Naive B cell (primary cell): ENCODE measurements at regions not wholly inside any gene's neighbourhood (a gene's known extent, or its start where the extent isn't known, plus 50 kb on each side); places are given as distances from the start of the nearest gene placed in this dataset.
"Not testable (repeated sequence)": the region's sequence is repeated elsewhere in the genome, so short reads cannot be mapped to it uniquely, and the experiment has no call there.

Experiments used
- ATAC-seq, 2 donors: fragments of 150-1000 bp; cut with Tn5 transposase; 2 replicates each; pipeline ENCODE4 v1.10.0; 2021; ENCODE audit warnings: low read depth in 2 of 2, mild to moderate bottlenecking in 2 of 2, moderate library complexity in 2 of 2
- DNase-seq: peaks from one replicate; pipeline ENCODE4 v3.0.0; 2022
- H3K27ac Mint-ChIP-seq, 6 donors: one replicate each; pipeline ENCODE4 v1.8.0; 2020 to 2022; ENCODE audit warnings: mild to moderate bottlenecking in 6 of 6, mixed read lengths in 6 of 6, moderate library complexity in 5 of 6, inconsistent platforms in 2 of 6
- H3K27me3 Mint-ChIP-seq, 3 donors: one replicate each; pipeline ENCODE4 v1.8.0; 2021 to 2022; ENCODE audit warnings: mixed read lengths in 3 of 3, mild to moderate bottlenecking in 1 of 3
- H3K36me3 Mint-ChIP-seq, 2 donors: one replicate each; pipeline ENCODE4 v1.8.0; 2020 to 2022; ENCODE audit warnings: mixed read lengths in 2 of 2, inconsistent platforms in 1 of 2, mild to moderate bottlenecking in 1 of 2
- H3K4me1 Mint-ChIP-seq, 3 donors: one replicate each; pipeline ENCODE4 v1.8.0; 2020 to 2022; ENCODE audit warnings: mixed read lengths in 3 of 3, inconsistent platforms in 1 of 3, mild to moderate bottlenecking in 1 of 3, moderate library complexity in 1 of 3
- H3K4me3 Mint-ChIP-seq, 8 donors: one replicate each; pipeline ENCODE4 v1.8.0; 2020 to 2022; ENCODE audit warnings: mild to moderate bottlenecking in 8 of 8, mixed read lengths in 8 of 8, moderate library complexity in 8 of 8, inconsistent platforms in 2 of 8
- H3K9me3 Mint-ChIP-seq, 7 donors: one replicate each; pipeline ENCODE4 v1.8.0; 2020 to 2022; ENCODE audit warnings: mixed read lengths in 7 of 7, mild to moderate bottlenecking in 5 of 7, inconsistent platforms in 2 of 7, moderate library complexity in 1 of 7

GRCh38 chr22:34841911-34842310 is 224.0 kb upstream of the ISX start:
- Mint-ChIP-seq H3K4me1 (no peaks in the 10 kb centered on the region), H3K27me3 (peaks cover 0 to 24% (median 4%) of the 10 kb centered on the region in 3 donors), H3K36me3 (no peaks in the 10 kb centered on the region), H3K27ac (no peak overlapping the region), H3K9me3 (peaks cover 0 to 5% (median 4%) of the 10 kb centered on the region in 7 donors), H3K4me3 (no peak overlapping the region)
- ATAC-seq: no peak
- no peak for DNase-seq

GRCh38 chr22:34842630-34843029 is 223.3 kb upstream of the ISX start:
- peaks cover 0 to 5% (median 4%) of the 10 kb centered on the region in 7 donors for H3K9me3 Mint-ChIP-seq
- no peak for DNase-seq
- H3K4me1 Mint-ChIP-seq: no peaks in the 10 kb centered on the region
- no peak overlapping the region for H3K4me3 Mint-ChIP-seq
- no peak overlapping the region for H3K27ac Mint-ChIP-seq
- peaks cover 0 to 17% (median 4%) of the 10 kb centered on the region in 3 donors for H3K27me3 Mint-ChIP-seq
- H3K36me3 Mint-ChIP-seq: no peaks in the 10 kb centered on the region
- ATAC-seq: no peak

GRCh38 chr22:34843743-34844142 is 222.2 kb upstream of the ISX start:
- peaks cover 0 to 13% (median 4%) of the 10 kb centered on the region in 3 donors for H3K27me3 Mint-ChIP-seq
- H3K27ac Mint-ChIP-seq, H3K36me3 Mint-ChIP-seq, DNase-seq, H3K4me1 Mint-ChIP-seq, ATAC-seq, H3K9me3 Mint-ChIP-seq, H3K4me3 Mint-ChIP-seq: not testable (repeated sequence)

GRCh38 chr22:34845391-34845790 is 220.6 kb upstream of the ISX start:
- H3K36me3 Mint-ChIP-seq: no peaks in the 10 kb centered on the region
- ATAC-seq: no peak
- no peaks in the 10 kb centered on the region for H3K4me1 Mint-ChIP-seq
- no peak overlapping the region for H3K4me3 Mint-ChIP-seq
- no peak for DNase-seq
- H3K27me3 Mint-ChIP-seq: peaks cover 0 to 4% (median 0%) of the 10 kb centered on the region in 3 donors
- peaks cover 0 to 5% (median 4%) of the 10 kb centered on the region in 7 donors for H3K9me3 Mint-ChIP-seq
- H3K27ac Mint-ChIP-seq: no peak overlapping the region

- no peak for ATAC-seq
- Mint-ChIP-seq H3K27ac (no peak overlapping the region), H3K36me3 (no peaks in the 10 kb centered on the region), H3K4me3 (no peak overlapping the region), H3K4me1 (no peaks in the 10 kb centered on the region), H3K27me3 (peaks cover 0 to 4% (median 4%) of the 10 kb centered on the region in 3 donors), H3K9me3 (peaks cover 0 to 5% (median 4%) of the 10 kb centered on the region in 7 donors)
- no peak for DNase-seq
These were observed 218.9 kb upstream of the ISX start for GRCh38 chr22:34847072-34847471.

GRCh38 chr22:34849965-34850364 is 216.0 kb upstream of the ISX start:
- H3K36me3 Mint-ChIP-seq: no peaks in the 10 kb centered on the region
- peaks cover 0 to 9% (median 4%) of the 10 kb centered on the region in 3 donors for H3K27me3 Mint-ChIP-seq
- H3K4me1 Mint-ChIP-seq: no peaks in the 10 kb centered on the region
- H3K9me3 Mint-ChIP-seq: peaks cover 0 to under 1% (median 0%) of the 10 kb centered on the region in 7 donors
- DNase-seq (no peak), ATAC-seq (no peak)
- no peak overlapping the region for H3K27ac Mint-ChIP-seq
- H3K4me3 Mint-ChIP-seq: no peak overlapping the region

GRCh38 chr22:34851918-34852662 is 213.9 kb upstream of the ISX start:
- DNase-seq (no peak), ATAC-seq (no peak)
- H3K27me3 Mint-ChIP-seq: peaks cover 0 to 9% (median 2%) of the 10 kb centered on the region in 3 donors
- H3K27ac Mint-ChIP-seq: no peak overlapping the region
- H3K9me3 Mint-ChIP-seq: no peaks in the 10 kb centered on the region
- no peak overlapping the region for H3K4me3 Mint-ChIP-seq
- no peaks in the 10 kb centered on the region for H3K4me1 Mint-ChIP-seq
- no peaks in the 10 kb centered on the region for H3K36me3 Mint-ChIP-seq

GRCh38 chr22:34855471-34855870 is 210.5 kb upstream of the ISX start:
- no peak for ATAC-seq
- H3K4me3 Mint-ChIP-seq: peak overlapping the region in 1 of 8 donors; percentile 22
- no peak overlapping the region for H3K27ac Mint-ChIP-seq

GRCh38 chr22:34858066-34858465 is 207.9 kb upstream of the ISX start:
- Mint-ChIP-seq H3K27ac (no peak overlapping the region), H3K4me1 (no peaks in the 10 kb centered on the region), H3K9me3 (peaks cover 0 to 18% (median 4%) of the 10 kb centered on the region in 7 donors), H3K4me3 (no peak overlapping the region), H3K27me3 (peaks cover 6 to 8% (median 7%) of the 10 kb centered on the region in 3 donors), H3K36me3 (no peaks in the 10 kb centered on the region)
- DNase-seq (no peak), ATAC-seq (no peak)

More at GRCh38 chr22:34855471-34855870, 210.5 kb upstream of the ISX start:
- no peaks in the 10 kb centered on the region for H3K36me3 Mint-ChIP-seq
- H3K9me3 Mint-ChIP-seq: peaks cover 0 to 13% (median 4%) of the 10 kb centered on the region in 7 donors
- H3K27me3 Mint-ChIP-seq: peaks cover 0 to 9% (median 0%) of the 10 kb centered on the region in 3 donors
- DNase-seq: no peak
- no peaks in the 10 kb centered on the region for H3K4me1 Mint-ChIP-seq

GRCh38 chr22:34861787-34862186 is 204.2 kb upstream of the ISX start:
- no peak for DNase-seq
- H3K4me3 Mint-ChIP-seq: no peak overlapping the region
- H3K36me3 Mint-ChIP-seq: no peaks in the 10 kb centered on the region
- H3K9me3 Mint-ChIP-seq: peaks cover 0 to 18% (median 4%) of the 10 kb centered on the region in 7 donors
- H3K27me3 Mint-ChIP-seq: peaks cover 7 to 9% (median 7%) of the 10 kb centered on the region in 3 donors
- ATAC-seq: no peak
- no peak overlapping the region for H3K27ac Mint-ChIP-seq
- no peaks in the 10 kb centered on the region for H3K4me1 Mint-ChIP-seq

- Mint-ChIP-seq H3K36me3 (no peaks in the 10 kb centered on the region), H3K4me3 (no peak overlapping the region), H3K9me3 (peaks cover 0 to 6% (median 0%) of the 10 kb centered on the region in 7 donors), H3K27me3 (peaks cover 6 to 24% (median 11%) of the 10 kb centered on the region in 3 donors), H3K4me1 (peaks cover 0 to 4% (median 3%) of the 10 kb centered on the region in 3 donors), H3K27ac (no peak overlapping the region)
- ATAC-seq: no peak
- DNase-seq: no peak
These were observed 199.9 kb upstream of the ISX start for GRCh38 chr22:34866081-34866480.

- Mint-ChIP-seq H3K27ac (no peak overlapping the region), H3K4me3 (no peak overlapping the region), H3K27me3 (peaks cover under 1 to 19% (median 6%) of the 10 kb centered on the region in 3 donors), H3K4me1 (peaks cover 0 to 4% (median 3%) of the 10 kb centered on the region in 3 donors), H3K36me3 (no peaks in the 10 kb centered on the region), H3K9me3 (peaks cover 0 to 1% (median 0%) of the 10 kb centered on the region in 7 donors)
- ATAC-seq (no peak), DNase-seq (no peak)
These were observed 199.3 kb upstream of the ISX start for GRCh38 chr22:34866495-34867131.

GRCh38 chr22:34877506-34877905 is 188.5 kb upstream of the ISX start:
- DNase-seq (no peak), ATAC-seq (no peak)
- Mint-ChIP-seq H3K4me1 (no peaks in the 10 kb centered on the region), H3K36me3 (no peaks in the 10 kb centered on the region), H3K27ac (peak overlapping the region in 1 of 6 donors; percentile 88), H3K27me3 (peaks cover 0 to 9% (median 6%) of the 10 kb centered on the region in 3 donors), H3K4me3 (no peak overlapping the region), H3K9me3 (peaks cover 0 to 3% (median 0%) of the 10 kb centered on the region in 7 donors)

GRCh38 chr22:34878171-34878570 is 187.8 kb upstream of the ISX start:
- H3K9me3 Mint-ChIP-seq: peaks cover 0 to 3% (median 0%) of the 10 kb centered on the region in 7 donors
- ATAC-seq (no peak), DNase-seq (no peak)
- H3K27me3 Mint-ChIP-seq: peaks cover 0 to 9% (median 6%) of the 10 kb centered on the region in 3 donors
- no peaks in the 10 kb centered on the region for H3K36me3 Mint-ChIP-seq
- H3K4me1 Mint-ChIP-seq: no peaks in the 10 kb centered on the region
- H3K4me3 Mint-ChIP-seq: no peak overlapping the region
- H3K27ac Mint-ChIP-seq: no peak overlapping the region
